ENCODE measurements at regions not wholly inside any gene's neighbourhood (a gene's known extent, or its start where the extent isn't known, plus 50 kb on each side); places are given as distances from the start of the nearest gene placed in this dataset.
A peak's percentile ranks its signal among the peaks of the same experiment; 100 is the strongest.
"Not testable (repeated sequence)": the region's sequence is repeated elsewhere in the genome, so short reads cannot be mapped to it uniquely, and the experiment has no call there.

GRCh38 chr12:47346251-47347019 is 266.7 kb upstream of the AMIGO2 start:
- DNase-seq (ENCODE audit: low read depth), result no peak

DNA sequence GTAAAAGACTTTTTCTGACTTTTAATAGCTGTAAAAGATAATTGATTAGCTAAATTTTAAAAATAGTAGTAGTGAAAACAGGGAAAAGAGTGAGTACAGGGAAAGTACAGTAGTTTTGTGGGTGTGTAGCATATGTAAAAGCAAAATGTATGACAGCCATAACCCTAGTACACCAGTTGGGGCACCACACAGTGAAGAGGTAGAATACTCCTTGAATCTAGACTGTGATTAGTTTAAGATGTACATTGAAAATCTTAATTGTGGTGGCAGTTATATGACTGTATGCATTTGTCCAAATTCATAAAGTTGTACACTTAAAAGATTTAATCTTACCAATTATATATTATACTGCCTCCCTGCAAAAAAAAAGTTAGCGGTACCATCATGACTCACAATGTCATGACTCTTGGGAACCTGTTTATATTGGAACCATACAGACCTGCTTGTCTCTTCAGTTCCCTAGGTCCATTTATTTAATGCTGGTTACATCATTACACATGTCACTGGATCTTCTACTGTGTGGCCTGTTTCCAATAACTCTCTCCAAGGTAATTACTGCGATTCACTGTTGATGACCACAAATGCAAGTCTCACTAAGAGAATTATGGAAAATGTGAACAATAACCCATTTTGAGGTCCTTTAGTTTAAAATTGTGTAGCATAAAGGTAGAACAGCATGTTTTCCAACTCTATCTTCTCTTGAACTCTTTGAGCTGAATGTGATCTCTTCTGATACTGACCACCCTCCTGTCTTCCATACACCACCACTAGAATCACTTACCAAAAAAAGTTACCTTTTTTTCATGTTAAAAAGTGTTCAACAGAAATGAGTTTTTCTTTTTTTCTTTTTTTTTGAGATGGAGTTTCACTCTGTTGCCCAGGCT is 264.2 kb upstream of the AMIGO2 start:
- no peak for DNase-seq (ENCODE audit: low read depth)

GRCh38 chr12:47340411-47341015 is 260.8 kb upstream of the AMIGO2 start:
- no peak for DNase-seq (ENCODE audit: low read depth)

- no peak for DNase-seq (ENCODE audit: low read depth)
Measured at GRCh38 chr12:47337581-47337980, 257.8 kb upstream of the AMIGO2 start.

- DNase-seq (ENCODE audit: low read depth), result not testable (repeated sequence)
Measured at GRCh38 chr12:47333271-47333858, 253.6 kb upstream of the AMIGO2 start.

DNA sequence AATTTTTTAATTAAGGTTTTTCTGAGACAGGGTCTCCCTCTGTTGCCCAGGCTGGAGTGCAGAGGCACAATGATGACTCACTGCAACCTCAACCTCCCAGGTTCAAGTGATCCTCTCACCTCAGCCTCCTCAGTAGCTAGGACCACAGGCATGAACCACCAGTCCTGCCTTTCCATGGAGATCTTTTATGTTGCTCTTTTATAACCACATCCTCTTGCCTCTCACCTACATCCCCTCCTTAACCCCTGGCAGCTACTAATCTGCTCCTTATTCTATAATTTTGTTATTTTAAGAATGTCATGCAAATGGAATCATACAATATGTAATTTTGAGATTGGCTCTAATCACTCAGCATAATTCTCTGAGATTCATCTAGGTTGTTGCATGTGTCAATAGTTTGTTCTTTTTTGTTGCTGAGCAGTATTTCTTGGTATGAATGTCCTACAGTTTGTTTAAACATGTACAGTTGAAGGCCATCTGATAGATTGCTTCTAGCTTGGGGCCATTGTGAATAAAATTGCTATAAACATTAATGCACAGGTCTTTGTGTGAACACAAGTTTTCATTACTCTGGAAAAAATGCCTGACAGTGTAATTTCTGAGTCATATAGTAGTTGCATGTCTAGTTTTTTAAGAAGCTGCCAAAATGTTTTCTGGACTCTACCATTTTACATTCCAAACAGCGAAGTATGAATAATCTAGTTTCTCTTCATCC is 249.2 kb upstream of the AMIGO2 start:
- DNase-seq (ENCODE audit: low read depth), result no peak

- DNase-seq (ENCODE audit: low read depth), result no peak
Measured at GRCh38 chr12:47326190-47326589, 246.4 kb upstream of the AMIGO2 start.

DNA sequence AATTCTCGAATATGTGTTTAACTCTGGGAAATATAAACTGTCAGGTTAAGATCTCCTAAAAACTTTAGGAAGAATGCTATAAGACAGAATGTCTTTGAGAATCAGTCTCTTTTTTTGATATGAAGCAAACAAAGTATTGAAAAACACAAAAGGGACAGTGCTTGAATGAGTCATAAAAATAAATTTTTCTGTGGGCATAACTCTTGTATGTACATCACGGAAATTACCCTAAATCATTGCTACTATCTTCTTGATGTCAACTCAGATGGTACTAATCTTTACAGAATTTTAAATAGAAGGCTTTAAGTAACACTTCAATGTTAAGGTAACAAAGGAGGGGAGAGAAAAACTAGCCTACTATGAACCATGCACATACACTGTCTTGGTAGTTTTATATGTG is 244.0 kb upstream of the AMIGO2 start:
- no peak for DNase-seq (ENCODE audit: low read depth)

DNA sequence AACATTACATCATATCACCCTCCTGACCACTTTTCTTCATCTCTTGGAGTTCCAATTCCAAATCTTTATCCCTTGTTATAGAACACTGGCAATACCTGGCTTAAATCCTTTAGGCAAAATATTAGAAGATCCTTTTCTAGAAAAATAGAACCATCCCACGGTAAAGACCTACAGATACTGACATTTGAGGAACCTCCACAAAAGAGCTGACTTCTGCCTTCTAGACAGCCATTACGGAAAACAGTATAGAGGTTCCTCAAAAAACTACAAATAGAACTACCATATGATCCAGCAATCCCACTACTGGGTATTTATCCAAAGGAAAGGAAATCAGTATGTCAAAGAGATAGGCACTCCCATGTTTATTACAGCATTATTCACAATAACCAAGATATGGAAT is 241.7 kb upstream of the AMIGO2 start:
- no peak for DNase-seq (ENCODE audit: low read depth)

- DNase-seq (ENCODE audit: low read depth), result no peak
Measured at GRCh38 chr12:47319746-47320145, 240.0 kb upstream of the AMIGO2 start.

- no peak for DNase-seq (ENCODE audit: low read depth)
Measured at GRCh38 chr12:47318963-47319362, 239.2 kb upstream of the AMIGO2 start.

DNA sequence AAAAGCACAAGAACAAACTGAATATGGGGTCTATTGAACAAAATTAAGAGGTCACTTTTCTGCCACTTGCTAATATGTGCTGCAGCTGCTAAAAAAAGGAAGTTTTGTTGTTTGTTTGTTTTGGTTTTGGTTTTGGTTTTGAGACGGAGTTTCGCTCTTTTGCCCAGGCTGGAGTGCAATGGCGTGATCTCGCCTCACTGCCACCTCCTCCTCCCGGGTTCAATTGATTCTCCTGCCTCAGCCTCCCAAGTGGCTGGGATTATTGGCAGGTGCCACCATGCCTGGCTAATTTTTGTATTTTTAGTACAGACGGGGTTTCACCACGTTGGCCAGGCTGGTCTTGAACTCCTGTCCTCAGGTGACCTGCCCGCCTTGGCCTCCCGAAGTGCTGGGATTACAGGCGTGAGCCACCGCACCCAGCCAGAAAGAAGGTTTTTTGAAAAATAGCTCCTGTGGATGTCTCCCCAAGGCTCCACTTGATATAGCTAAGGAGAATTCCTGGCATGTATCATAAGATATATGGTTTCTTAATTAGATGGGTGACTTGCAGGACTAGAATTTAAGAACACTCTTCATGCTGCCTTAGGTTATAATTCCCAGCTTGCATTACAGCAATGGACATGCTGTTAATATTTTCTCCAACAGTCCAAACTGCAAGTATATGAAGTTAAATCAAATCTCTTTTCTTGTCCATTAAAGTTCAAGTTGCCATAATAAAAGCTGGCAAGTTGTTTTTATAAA is 237.6 kb upstream of the AMIGO2 start:
- no peak for DNase-seq (ENCODE audit: low read depth)

- DNase-seq (ENCODE audit: low read depth), result no peak
Measured at GRCh38 chr12:47316609-47317049, 236.9 kb upstream of the AMIGO2 start.

GRCh38 chr12:47314996-47315395 is 235.2 kb upstream of the AMIGO2 start:
- no peak for DNase-seq (ENCODE audit: low read depth)

DNA sequence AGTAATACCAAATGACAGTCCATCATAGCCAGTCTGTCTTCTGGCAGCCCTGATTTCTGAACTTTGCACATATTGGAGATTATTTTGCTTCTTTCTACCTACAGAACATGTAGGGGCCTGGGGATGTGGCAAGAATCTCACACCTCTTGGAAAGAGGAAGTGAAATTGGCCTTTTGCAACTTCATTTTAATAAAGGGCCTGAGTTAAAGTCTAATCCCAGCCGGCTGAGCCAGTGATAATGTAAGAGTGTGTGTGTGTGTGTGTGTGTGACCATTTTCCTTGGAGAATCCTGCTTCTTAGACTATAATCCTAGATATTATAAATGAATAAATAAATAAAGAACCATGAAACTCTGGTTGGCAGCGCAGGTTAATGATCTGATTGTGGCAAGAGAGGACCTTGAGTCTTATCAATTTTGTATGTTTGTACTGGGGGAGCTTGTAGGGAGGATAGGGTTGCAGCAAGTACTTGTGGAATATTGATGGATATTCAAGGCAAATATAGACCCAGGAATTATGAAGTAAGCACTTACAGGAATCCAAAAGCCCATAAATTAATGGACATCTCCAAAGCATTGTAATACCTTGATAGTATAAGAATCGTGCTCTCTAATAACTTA is 233.2 kb upstream of the AMIGO2 start:
- no peak for DNase-seq (ENCODE audit: low read depth)

GRCh38 chr12:47312147-47312546 is 232.4 kb upstream of the AMIGO2 start:
- DNase-seq (ENCODE audit: low read depth), result no peak

DNA sequence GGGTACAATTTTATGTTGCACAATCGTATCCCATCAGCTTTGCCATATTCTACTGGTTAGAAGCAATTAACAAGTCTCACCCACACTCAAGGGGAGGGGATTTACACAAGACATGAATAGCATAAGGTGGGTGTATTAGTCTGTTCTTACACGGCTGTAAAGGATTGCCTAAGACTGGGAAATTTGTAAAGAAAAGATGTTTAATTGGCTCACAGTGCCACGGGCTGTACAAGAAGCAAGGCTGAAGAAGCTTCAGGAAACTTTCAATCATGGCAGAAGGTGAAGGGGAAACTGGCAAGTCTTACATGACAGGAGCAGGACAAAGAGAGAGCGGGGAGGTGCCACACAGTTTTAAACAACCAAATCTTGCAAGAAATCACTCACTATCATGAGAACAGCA is 231.8 kb upstream of the AMIGO2 start:
- DNase-seq (ENCODE audit: low read depth), result no peak

DNA sequence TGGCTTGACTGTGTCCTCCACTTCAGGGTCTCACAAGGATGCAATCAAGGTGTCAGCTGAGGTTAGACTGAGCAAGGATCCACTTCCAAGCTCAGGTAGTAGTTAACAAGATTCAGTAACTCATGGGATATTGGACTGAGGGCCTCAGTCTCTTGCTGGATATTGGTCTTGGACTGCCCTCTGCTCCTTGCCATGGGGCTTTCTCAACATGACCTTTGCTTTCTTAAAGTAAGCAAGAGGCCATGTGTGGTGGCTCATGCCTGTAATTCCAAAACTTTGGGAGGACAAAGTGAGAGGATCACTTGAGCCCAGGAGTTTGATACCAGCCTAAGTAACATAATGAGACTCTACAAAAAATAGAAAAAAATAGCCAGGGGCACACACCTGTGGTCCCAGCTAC is 231.3 kb upstream of the AMIGO2 start:
- DNase-seq (ENCODE audit: low read depth), result no peak

DNA sequence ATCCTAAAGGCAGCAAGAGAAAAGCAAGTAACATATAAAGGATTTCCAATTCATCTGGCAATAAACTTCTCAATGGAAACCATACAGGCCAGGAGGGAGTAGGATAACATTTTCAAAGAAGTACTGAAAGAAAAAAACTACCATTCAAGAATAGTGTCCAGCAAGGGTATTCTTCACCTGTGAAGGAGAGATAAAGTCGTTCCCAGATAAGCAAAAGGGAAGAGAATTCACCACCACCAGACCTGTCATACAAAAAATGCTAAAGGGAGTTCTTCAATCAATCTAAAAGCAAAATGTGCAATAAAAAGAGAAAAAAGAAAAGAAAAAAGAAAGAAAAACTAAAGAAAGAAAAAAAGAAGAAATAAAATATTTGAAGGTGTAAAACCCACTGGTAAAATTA is 228.9 kb upstream of the AMIGO2 start:
- DNase-seq (ENCODE audit: low read depth), result no peak

DNA sequence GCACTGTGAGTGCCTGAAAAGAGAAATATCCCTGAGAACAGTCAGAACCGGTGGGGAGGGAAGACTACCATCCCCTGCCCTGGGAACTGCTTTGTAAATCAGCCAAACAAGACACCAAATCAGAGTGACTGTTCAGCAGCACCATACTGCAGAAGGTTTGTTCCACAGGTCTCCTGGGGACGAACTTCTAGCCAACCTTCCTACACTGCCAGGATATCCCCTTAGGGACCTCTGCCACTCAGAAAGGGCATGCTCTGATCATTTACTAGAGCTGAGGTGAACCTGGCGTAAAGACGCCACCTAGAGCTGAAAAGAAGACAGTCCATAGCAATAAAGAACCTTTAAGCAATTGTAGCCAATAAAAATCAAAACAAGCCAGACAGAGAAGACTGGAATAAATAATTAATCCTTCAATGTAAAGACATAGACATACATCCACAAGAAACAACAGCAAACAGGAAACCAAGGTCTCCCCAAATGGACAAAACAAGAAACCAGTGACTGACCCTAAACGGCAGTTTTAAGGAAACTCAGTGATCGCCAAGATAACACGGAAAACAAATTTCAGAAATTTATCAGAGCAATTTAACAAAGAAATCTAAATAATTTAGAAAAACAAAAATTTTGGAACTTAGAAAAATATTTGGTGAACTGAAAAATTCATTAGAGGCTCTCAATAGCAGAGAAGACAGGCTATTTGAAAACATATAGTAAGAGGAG is 228.1 kb upstream of the AMIGO2 start:
- peak; percentile 3 for DNase-seq (ENCODE audit: low read depth)

Data from CMK (cell line).